ENCODE measurements at regions not wholly inside any gene's neighbourhood (a gene's known extent, or its start where the extent isn't known, plus 50 kb on each side); places are given as distances from the start of the nearest gene placed in this dataset.
A peak's percentile ranks its signal among the peaks of the same experiment; 100 is the strongest.
"Not testable (repeated sequence)": the region's sequence is repeated elsewhere in the genome, so short reads cannot be mapped to it uniquely, and the experiment has no call there.

GRCh38 chr3:110881069-110881468 is 190.5 kb upstream of the NECTIN3 start:
- in situ Hi-C loops (cut with HindIII; ENCODE audit: low sequenced_read_pairs) = no loop called here
- peak; percentile 72 for DNase-seq (ENCODE audit: low read depth, low spot score)
- H3K4me3 ChIP-seq (ENCODE audit: low read depth, low read length) = no peak overlapping the region
- peak; percentile 41 for TF ChIP-seq CTCF (IDR thresholded peaks at IDR 0.05; ENCODE audit: low read depth, low read length)

- in situ Hi-C loops (cut with HindIII; ENCODE audit: low sequenced_read_pairs) = no loop called here
- no peak overlapping the region for H3K4me3 ChIP-seq (ENCODE audit: low read depth, low read length)
- no peak for DNase-seq (ENCODE audit: low read depth, low spot score)
- TF ChIP-seq CTCF (IDR thresholded peaks at IDR 0.05; ENCODE audit: low read depth, low read length) = no peak
Measured at GRCh38 chr3:110886222-110886893, 185.3 kb upstream of the NECTIN3 start.

GRCh38 chr3:110887176-110887575 is 184.4 kb upstream of the NECTIN3 start:
- in situ Hi-C loops (cut with HindIII; ENCODE audit: low sequenced_read_pairs) = no loop called here
- no peak overlapping the region for H3K4me3 ChIP-seq (ENCODE audit: low read depth, low read length)
- TF ChIP-seq CTCF (IDR thresholded peaks at IDR 0.05; ENCODE audit: low read depth, low read length) = no peak
- no peak for DNase-seq (ENCODE audit: low read depth, low spot score)

GRCh38 chr3:110888625-110889375 is 182.8 kb upstream of the NECTIN3 start:
- DNase-seq (ENCODE audit: low read depth, low spot score); in situ Hi-C loops (cut with HindIII; ENCODE audit: low sequenced_read_pairs); H3K4me3 ChIP-seq (ENCODE audit: low read depth, low read length): not testable (repeated sequence)

- DNase-seq (ENCODE audit: low read depth, low spot score); in situ Hi-C loops (cut with HindIII; ENCODE audit: low sequenced_read_pairs); H3K4me3 ChIP-seq (ENCODE audit: low read depth, low read length): not testable (repeated sequence)
Measured at GRCh38 chr3:110889376-110889699, 182.3 kb upstream of the NECTIN3 start.

GRCh38 chr3:110894574-110894973 is 177.0 kb upstream of the NECTIN3 start:
- in situ Hi-C loops (cut with HindIII; ENCODE audit: low sequenced_read_pairs) = no loop called here
- DNase-seq (ENCODE audit: low read depth, low spot score) = no peak
- no peak for TF ChIP-seq CTCF (IDR thresholded peaks at IDR 0.05; ENCODE audit: low read depth, low read length)

GRCh38 chr3:110895054-110895453 is 176.6 kb upstream of the NECTIN3 start:
- no peak overlapping the region for H3K4me3 ChIP-seq (ENCODE audit: low read depth, low read length)
- in situ Hi-C loops (cut with HindIII; ENCODE audit: low sequenced_read_pairs) = no loop called here
- no peak for TF ChIP-seq CTCF (IDR thresholded peaks at IDR 0.05; ENCODE audit: low read depth, low read length)
- no peak for DNase-seq (ENCODE audit: low read depth, low spot score)

More at GRCh38 chr3:110894574-110894973, 177.0 kb upstream of the NECTIN3 start:
- H3K4me3 ChIP-seq (ENCODE audit: low read depth, low read length) = no peak overlapping the region
